NOMO-1 (cell line): ENCODE measurements at regions not wholly inside any gene's neighbourhood (a gene's known extent, or its start where the extent isn't known, plus 50 kb on each side); places are given as distances from the start of the nearest gene placed in this dataset.
"Not testable (repeated sequence)": the region's sequence is repeated elsewhere in the genome, so short reads cannot be mapped to it uniquely, and the experiment has no call there.

Source experiments
- DNase-seq, 2 experiments: peaks; one replicate each; lab custom pipeline; 2025; ENCODE audit not compliant: unreplicated experiment in 2 of 2; lab: John Stamatoyannopoulos, UW

DNA sequence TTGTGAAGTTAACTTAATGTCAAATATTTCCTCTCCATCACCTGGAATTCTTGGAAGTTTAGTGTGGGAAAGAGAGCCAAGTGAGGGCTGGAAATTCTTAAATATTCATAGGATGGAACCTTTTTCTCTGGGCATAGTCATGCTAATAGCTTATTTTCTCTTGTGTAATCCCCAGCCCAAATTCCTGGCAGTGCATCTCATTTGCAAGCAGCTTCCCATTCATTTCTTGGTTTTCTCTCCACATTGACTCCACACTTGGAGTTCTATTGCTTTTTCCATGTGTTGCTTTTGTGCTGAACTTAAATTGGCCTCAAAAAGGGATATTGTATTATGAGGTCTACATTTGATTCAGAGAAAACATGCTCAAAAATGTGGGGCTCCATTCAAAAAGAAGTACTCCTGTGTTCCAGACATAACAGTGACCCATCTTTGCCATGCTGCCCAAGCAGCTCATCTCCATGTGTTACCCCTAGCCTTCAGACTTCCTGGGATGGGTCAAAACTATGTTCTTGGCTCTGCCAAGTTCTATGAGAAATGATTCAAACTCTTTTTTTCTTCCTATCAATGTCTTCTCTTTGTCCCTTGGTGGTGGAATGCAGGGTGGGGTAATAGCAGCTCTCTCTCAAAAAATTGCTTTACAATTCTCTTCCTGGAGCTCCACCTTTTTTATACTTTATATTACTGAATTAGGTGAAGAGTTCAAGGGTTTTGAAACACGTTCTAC lies 2471.5 kb downstream of the PCDH9 start:
- DNase-seq, result no peak

DNA sequence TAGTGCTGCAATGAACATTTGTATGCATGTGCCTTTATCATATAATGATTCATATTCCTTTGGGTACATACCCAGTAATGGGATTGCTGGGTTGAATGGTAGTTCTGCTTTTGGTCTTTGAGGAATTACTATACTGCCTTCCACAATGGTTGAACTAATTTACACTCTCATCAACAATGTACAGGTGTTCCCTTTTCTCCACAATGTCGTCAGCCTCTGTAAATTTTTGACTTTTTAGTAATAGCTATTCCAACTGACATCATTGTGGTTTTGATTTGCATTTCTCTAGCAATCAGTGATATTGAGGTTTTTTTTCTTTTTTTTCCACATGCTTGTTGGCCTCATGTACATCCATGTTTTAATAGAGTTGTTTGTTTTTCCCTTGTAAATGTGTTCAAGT lies 2473.5 kb downstream of the PCDH9 start:
- no peak for DNase-seq

GRCh38 chr13:64755961-64756360 lies 2474.2 kb downstream of the PCDH9 start:
- DNase-seq, result no peak

DNA sequence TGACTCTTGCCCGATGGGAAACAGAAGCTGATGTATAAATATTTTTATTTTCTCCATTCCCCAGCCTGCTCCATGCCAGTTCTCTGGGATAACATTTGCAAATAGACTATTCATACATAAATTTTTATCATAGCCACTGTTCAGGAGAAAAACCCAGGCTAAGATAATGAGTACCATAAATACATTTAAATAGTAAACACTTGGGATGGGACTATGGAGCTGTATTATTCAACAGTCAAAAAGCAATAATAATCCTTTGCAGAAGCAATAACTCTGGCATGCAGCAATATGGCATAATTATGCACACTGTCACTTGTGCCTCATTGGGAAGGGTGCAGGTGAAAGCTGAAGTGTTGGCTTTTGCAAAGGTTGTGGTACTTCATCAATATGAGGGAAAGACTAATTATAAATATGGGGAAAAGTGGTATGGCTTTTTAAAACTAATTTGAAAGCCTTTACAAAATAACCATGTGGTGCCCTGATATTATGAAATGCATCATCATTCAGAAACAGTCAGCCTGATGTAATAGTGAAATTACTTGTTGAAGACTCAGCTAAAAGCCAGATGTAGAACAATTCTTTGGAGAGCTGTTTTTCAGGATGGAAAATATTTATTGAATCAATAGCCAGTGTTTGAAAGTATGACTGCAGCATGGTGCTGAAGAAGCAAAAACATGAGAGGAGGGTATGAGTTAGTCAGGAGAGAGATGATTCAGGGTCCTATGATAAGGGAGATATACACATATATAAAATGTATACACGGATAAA lies 2476.7 kb downstream of the PCDH9 start:
- DNase-seq, result no peak

DNA sequence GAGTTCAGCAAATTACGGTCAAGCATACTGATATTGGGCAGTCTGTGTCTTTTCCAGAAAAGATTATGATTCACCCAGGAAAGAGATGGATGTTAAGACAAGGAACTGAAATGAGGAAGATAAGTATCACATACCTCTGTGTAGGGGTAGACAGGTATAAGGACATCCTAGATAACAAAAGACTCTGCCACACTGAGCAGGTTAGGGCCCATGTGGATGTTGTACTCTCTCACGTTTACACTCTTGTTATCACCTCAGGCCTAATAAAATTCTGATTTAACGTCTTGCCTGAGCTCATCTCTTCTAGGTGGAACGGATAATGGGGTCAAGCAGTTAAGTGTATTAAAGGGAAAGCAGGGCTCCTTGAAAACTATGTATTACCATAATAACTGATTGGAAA lies 2480.8 kb downstream of the PCDH9 start:
- DNase-seq, result no peak

GRCh38 chr13:64746845-64747244 lies 2483.3 kb downstream of the PCDH9 start:
- no peak for DNase-seq

- DNase-seq, result no peak
These were observed 2489.6 kb downstream of the PCDH9 start for GRCh38 chr13:64740493-64740892.

DNA sequence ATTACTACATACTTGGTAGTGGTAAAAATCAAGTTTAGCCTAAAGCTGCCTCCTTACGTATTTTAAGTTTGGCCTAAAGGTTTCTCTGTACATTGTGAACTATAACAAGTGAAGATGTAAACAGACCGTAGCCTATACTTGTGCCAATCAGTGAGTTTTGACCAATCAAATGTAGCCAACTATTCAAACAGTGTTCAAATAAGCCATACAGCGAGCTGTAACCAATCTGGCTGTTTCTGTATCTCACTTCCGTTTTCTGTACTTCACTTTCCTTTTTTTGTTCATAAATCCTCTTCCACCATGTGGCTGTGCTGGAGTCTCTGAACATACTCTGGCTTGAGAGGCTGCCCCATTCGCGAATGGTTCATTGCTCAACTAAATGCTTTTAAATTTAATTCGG lies 2504.6 kb downstream of the PCDH9 start:
- DNase-seq, result peak in 1 of 2 experiments; percentile 0

DNA sequence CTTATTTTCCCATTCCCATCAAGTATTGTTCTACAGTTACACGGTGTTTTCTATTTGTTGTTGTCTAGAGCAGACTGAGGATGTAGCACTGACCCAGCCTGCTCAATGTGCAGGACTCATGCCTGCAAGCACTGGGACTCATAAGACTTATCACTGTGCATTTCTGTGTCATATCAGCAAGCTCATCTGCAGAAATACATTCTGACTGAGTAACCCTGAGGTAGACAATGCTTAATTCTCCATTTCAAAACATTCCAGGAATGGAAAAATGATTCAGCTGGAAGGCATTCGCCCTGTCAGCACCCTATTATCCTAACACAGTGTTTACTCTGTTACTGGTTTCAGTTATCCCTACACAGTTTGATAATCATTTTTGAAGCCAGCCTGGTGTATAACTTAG lies 2506.4 kb downstream of the PCDH9 start:
- DNase-seq, result no peak

DNA sequence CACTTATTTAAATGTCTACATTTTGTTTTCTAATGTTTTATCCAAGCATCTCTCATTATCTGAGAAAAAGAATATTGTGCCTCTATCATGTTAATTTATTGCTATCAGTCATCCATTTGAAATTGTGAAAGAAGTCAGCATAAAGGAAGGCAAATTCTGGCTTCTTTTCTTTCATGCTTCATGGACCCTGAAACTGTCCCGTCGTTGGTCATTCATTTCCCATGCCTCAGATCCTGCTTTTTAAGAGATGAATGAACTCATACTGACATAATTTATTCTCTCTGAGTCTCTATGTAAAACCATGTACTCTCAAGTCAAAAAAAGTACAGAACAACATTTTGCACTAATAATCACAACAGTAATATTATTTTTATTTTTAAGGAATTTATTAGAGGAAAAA lies 2512.0 kb downstream of the PCDH9 start:
- no peak for DNase-seq

DNA sequence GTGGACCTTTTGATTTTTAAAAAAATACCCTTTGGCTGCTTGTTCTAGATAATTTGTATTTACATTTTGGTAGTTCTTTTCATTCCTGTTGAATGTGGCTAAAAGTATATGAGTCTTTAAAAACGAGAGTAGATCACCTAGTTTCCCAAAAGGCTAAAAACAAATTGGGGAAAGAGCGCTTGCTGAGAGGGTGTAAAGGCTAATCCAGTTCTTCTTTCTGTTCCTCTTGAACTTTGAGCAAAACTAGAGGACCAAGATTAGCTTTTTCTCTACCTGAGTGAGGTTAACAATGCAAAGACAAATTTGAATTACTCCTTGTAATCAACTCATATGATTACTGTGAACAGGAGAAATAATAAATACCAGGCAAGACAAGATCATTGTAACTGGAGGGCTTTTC lies 2513.2 kb downstream of the PCDH9 start:
- DNase-seq, result no peak

GRCh38 chr13:64709079-64709478 lies 2521.1 kb downstream of the PCDH9 start:
- DNase-seq, result no peak

DNA sequence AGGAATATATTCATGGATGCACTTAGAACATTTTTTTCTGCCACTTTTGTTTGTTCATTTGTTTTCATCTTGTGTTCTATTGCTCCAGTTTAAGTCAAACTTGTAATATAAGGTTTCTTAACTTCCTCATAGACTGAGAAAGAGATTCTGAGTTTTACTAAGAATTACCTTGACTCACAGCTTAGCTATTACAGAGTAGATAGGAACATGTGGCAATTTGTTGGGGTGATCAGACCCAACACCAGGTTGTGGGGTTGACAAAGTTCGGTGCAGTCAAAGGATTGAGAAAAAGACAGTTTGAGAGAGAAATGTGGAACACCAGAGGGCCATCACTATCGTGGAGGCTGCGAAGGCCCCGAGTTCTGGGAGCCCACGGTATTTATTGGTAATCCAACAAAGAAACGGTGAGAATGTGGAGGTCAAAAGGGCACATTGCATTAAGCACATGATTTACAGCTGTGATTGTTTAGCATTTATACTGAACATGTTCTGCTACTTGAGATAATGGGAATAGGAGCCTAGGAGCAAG lies 2526.0 kb downstream of the PCDH9 start:
- no peak for DNase-seq

DNA sequence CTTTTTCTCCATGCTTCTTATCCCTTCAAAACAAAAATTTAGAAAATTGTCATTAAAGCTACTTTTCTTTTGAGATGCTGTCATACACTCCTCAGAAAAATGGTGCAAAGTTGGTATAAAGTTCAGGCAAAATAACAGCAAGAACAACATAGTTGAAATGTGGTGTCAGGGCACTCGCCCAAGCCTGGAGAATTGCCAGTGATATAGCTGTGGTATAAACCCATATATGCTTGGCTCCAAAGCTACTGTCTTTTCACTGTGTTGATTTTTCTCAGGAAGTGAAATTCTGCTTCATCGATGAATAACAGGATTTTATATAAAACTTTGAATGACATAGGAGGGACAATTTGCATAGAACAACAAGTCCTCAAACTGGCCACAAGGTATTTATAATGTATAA lies 2532.9 kb downstream of the PCDH9 start:
- no peak for DNase-seq

DNA sequence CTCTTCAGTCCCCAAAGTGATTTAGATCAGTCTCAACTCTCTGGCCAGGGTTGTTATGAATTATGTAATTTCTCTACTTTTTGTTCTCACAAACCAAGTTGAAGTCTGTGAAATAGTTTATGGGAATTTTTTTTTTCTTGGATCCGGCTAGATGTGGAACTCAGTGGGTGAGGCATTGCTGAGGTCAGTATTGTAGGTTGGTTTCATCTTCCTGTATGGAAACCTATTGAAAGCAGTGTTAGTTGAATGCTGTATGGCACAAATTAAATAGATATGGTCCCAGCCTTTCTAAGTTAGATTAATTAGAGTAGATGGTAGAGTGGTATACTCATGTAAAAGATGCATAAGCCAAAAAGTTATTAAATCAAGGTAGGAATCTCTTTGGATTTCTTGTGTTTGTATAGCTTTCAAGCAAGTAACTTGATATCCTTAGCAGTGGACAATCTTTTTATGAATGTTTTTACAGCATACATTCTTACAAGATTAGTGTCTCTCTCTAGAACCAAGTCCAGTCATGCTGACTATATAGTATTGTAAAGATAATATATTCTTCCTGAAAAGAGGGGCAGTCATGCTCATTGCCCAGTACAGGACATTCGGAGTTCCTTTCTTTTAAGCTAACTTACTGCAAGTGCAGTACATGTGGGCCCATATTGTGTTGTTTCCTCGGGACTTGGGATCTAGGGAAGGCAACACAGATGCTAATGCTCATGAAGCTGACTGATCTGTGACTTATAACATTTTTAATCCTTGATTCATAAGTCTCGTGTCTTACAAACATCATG lies 2541.1 kb downstream of the PCDH9 start:
- no peak for DNase-seq

- DNase-seq, result not testable (repeated sequence)
These were observed 2543.6 kb downstream of the PCDH9 start for GRCh38 chr13:64686536-64686935.

DNA sequence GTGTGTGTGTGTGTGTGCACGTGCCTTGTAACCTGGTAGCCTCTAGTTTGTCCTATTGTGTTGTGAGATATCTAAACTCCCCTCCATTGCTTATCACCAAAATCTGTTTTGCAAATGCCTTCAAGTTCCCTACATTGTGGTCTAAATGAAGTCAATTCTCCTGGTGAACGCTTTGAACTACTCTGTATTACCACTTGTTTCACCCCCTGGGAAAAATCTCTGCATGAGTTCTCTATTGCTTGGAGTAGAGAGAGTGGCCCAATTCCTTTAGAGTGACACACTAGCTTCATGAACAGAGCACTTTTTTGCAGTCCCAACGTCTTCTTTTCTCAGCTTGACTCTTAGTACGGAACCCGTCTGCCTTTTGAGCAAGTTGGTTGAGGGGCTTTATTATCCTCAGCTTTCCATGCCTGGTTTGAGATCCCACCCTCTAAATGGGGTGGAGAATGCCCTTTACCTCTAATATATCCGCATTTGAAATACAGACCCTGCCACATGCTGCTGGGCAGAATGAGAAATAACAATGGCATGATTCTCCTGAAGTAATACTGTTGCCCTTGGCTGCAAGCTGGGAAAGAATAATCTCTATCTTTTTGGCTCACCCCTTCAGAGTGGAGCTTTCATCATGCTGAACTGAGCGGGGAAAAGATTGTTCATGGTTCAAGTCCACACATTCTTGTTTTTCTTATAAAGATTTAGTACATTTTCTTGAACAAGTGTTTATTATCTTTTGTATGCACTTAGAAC lies 2545.3 kb downstream of the PCDH9 start:
- DNase-seq, result no peak

DNA sequence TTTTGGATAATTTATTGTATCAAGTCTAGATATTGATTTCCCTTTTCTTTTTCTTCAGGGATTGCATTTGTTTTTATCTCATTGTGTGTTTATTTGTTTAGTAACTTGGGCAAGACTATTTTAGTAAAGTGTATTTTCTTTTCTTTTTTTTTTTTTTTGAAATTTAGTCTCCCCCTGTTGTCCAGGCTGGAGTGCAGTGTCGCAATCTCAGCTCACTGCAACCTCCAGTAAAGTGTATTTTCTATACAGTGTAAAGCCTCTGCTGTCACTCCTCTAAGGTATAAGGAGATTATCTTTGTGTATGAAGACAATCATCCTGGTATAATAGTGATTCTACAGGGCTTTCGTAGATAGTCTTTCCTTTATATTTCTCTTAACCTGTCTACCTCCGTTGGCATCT lies 2546.0 kb downstream of the PCDH9 start:
- no peak for DNase-seq

GRCh38 chr13:64680739-64681138 lies 2549.4 kb downstream of the PCDH9 start:
- no peak for DNase-seq

- DNase-seq, result no peak
These were observed 2554.8 kb downstream of the PCDH9 start for GRCh38 chr13:64675255-64675892.
